Hippocampal formation (tissue), 2 donors: ENCODE measurements at regions not wholly inside any gene's neighbourhood (a gene's known extent, or its start where the extent isn't known, plus 50 kb on each side); places are given as distances from the start of the nearest gene placed in this dataset.
"Not testable (repeated sequence)": the region's sequence is repeated elsewhere in the genome, so short reads cannot be mapped to it uniquely, and the experiment has no call there.

Source experiments
- DNase-seq, 2 donors: peaks; one replicate each; lab custom pipeline; 2025; lab: John Stamatoyannopoulos, UW

DNA sequence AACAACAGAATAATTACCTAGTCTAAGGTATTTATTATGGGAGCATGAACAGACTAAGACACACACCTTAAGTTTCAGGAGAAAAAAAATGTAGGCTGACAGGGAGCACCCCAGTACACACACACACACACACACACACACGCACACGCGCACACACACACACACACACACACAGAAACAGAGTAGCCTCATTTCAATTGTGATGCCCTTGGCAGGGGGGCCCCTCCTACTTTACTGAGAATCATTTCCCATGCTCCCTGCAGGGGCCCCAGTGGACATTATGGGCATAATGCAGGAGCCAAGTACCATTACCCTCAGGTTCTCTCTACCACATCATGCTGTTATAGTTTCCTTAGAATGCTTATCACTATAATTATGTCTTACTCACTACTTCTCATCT is 104.9 kb downstream of the CDC7 start:
- no peak for DNase-seq

DNA sequence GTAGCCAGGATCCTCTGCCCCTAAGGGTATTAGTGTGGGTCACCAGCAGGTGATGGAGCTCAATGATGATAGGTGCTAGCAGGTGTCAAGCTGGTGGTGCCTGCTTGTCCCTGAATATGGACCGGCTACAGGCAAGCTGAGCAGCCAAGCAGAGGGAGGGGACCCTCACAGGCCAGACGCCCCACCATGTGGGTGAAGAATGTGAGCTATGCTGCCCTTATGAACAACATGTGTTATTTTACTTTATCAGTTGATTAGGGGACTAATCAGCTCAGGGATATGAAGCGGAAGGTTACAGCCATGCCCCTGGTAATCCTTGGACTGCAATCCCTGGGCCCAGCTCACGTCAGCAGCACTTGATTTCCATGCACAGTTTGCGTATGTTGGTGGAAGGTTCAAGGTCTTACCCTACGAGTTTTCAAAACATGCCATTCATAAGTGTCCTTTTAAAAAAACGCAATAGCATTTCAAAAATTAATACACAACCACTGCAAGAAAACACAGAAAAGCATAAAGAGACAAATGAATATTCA is 106.0 kb downstream of the CDC7 start:
- DNase-seq = no peak

DNA sequence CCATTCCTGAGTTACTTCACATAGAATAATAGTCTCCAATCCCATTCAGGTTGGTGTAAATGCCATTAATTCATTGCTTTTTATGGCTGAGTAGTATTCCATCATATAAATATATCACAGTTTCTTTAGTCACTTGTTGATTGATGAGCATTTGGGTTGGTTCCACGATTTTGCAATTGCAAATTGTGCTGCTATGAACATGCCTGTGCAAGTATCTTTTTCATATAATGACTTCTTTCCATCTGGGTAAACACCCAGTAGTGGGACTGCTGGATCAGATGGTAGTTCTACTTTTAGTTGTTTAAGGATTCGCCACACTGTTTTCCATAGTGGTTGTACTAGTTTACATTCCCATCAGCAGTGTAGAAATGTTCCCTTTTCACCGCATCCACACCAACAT is 107.0 kb downstream of the CDC7 start:
- DNase-seq = not testable (repeated sequence)

DNA sequence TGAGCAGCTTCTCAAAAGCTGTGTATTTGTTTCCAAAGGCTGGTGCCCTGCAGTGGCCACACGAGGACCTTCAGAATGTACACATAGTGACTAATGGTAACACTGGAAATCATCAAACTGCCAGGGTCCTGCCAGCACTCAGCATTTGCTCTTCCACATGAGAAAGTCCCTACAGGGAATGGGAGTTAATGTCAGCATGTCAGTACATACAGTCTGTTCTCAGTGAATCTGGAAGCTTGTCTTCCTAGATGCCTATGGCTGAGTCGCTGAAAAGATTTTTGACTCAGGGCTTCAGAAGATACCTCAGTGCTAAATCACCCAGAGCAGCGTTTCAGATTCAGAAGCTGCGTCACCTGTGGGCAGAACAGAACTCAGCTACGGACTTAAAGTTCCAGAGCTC is 108.2 kb downstream of the CDC7 start:
- no peak for DNase-seq

DNA sequence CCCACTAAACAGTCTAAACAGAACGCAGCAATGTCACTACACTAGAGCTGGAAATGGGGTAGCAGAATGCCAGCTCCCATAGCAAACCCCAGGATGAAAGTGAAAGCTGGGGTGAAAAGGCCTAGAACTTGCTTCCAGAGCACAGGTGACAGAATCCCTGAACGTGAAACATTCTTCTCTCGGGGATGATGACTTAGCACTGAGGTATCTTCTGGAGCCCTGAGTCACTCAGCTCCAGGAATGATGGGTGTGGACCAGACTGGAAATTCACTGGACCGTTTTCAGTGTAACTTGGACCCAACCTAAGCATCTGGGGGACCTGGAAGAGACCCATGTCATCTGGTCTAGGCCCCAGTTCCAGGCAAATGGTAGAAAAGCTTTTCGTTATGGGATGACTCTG is 108.9 kb downstream of the CDC7 start:
- no peak for DNase-seq

DNA sequence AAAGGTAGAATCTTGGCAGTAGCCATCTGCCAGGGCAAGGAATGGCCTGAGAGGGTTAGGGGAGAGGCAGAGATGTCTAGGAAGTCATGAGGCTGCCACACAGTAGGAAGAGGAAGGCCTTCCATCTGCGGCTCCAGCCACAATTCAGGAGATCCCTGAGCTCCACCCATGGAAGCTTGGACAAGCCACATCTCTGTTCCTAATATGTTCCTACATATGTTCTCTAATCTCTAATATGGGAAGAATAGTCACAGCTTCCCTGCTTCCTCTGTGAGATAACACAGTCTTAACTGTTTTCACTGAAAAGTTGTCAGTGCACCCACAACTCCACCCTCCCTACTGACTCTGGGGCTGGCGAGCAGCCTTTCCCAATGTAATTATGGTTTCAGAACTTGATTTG is 109.5 kb downstream of the CDC7 start:
- DNase-seq = no peak

DNA sequence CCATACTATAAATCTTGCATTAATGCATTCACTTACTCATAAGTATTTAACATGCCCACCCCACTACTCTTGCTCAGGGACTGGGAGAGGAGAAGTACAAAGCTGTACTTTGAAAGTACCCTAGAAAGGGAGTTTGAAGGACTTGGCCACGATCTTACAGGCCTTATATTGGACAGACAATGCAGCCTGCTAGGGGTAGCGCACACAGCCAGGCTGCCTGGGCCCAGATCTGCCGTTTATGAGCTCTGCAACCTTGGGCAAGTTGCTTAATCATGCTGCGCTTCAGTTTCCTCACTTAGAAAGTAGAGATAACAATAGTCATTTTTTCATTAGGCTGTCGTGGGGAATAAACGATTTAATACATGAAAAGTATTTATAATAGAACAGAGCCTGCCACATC is 110.1 kb downstream of the CDC7 start:
- DNase-seq = no peak

DNA sequence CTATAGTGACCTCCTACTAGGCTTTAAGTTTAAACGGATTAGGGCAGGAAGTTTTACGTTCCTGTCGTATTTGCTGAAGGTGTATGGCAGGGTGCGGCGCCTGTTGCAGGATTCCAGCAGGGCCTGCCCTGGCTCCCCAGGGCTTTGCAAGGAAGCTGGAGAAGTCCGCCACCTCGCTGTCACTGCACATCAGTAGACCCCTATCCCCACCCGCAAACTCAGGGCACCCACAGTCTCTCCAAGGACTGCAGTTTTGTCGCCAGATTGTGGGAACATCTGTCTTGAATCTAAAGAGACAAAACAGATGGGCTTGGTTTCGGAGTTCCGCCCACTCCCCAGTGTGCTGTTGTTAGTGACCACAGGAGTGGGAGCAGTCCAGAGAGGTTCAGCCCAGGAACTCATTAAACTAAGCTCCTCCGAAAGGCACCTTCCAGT is 110.8 kb downstream of the CDC7 start:
- no peak for DNase-seq

DNA sequence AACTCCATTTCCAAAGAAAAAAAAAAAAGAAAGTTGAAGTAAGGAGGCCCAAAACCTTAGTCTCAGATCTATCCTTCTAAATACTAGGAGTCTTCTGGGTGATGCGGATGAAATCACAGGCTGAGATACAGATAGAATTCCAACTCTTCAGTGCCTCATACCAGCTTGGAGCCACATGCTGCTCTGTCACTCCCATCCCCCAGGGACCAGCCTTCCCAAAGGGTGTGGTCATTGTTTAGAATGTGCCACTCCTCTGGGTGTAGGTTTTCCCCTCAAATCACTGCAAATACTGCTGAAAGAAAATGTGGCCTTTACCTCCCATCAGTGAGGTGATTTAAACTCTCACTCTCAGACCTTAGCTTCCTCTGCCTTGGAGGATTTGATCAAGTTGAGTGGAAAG is 112.9 kb downstream of the CDC7 start:
- DNase-seq = no peak

DNA sequence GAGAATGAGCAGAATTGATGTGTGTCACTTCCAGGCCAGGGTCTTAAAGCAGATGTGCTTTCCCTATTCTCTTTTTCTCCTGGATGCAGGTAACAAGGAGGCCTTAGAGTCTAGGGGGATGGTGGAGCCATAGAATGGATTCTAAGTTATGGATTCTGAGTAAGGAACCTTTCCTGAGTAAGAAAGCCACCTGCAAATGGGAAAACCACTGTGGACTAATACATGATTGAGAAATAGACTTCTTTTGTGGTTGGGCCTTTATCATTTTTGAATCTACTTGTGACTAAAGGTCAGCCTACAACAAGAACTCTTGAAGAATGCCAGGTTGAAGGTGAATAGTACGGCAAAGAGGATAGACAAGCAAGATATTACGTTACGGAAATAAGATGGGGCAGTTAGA is 116.1 kb downstream of the CDC7 start:
- DNase-seq = no peak

DNA sequence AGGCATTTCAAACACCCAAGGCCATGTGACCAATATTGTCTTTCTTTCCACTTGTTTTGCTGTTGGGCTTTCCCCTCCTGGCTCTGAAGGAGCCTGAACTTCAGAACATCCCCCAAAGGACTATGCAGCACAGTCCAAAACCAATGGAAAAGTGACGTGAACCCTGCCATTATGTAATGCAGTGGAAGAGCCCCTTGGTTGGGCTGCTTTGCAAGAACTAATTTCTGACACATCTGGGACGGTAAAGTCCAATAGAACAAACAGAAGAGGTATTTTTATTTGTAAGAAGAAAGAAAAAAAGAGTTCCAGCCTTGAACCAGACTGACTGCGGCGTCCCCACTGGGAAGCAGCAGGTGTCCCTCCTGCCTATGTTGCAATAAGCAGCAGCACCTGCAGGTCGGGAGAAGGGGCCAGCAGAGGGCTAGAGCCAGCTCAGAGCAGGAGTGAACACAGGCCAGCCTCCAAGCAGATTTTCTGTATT is 116.7 kb downstream of the CDC7 start:
- no peak for DNase-seq

DNA sequence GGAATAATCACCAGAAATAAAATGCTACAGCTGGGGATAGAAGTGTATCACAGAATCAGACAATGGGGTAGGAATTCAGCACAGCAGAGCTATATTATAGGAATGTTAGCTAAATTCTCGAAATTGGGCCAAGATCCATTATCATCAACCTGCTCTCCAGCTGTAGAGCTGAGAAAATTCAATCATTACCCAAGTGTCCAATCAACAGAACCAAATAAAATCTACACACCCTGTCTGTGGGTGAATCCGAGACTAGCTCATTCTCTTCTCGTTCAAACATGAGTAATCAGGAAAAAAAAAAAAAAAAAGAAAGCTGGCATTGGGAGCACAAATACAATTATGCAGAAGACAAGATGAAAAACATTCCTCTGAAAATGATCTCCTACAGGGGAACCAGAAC is 119.2 kb downstream of the CDC7 start:
- no peak for DNase-seq

DNA sequence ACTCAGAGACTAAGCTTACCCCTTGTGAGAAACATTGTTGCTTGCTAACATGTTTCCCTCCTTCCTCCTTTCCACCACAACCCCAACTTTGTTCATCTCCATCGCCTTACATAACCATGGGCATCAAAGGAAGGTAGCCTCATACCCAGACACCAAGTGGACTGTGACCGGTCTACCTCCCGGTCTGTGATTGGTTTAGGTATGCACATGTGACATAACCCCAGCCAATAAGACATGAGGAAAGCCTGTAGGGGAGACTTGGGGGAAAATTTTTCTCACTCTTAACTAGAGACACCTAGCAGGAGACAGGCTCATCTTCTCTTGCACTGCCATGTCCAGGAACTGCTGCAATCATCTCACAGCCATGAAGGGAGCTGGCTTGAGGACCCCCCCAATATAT is 120.7 kb downstream of the CDC7 start:
- DNase-seq = no peak

DNA sequence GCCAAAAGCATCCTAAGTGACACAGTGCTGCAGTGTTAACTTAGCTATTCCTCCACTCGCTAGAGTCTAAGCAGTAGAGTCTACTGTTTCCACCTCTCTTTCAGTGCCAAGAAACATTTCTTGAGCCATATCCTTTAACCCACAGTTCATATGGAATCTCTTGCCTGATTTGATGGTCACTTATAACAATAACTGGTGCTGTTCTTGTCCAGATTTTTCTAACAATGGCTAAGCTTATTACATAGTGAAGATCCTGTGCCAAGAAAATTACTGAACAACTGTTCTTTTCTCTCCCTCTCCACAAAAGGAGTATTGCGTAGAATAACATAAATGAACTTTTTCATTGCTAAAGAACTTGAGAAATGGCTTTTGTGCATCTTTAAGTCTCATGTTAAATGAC is 121.3 kb downstream of the CDC7 start:
- DNase-seq = peak in 1 of 2 donors; percentile 5

DNA sequence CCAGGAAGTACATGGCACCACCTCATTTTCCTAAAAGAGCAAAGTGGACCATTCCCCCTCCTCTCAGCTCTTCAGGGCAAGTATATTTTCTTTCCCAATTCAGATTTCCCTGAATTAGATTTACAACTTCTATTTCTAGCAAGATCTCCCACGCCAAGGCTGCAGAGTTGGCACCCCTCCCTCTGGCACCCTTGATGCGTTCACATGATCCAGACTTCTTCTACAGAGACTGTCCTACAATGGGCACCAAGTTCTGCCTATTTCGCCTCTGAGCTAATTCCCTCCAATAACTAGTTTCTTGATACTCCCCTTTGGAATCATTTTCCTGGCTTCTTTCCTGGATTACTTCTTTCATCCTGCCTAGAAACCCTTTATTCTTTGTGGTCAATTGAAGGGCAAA is 122.0 kb downstream of the CDC7 start:
- peak; percentile 34 to 72 for DNase-seq

DNA sequence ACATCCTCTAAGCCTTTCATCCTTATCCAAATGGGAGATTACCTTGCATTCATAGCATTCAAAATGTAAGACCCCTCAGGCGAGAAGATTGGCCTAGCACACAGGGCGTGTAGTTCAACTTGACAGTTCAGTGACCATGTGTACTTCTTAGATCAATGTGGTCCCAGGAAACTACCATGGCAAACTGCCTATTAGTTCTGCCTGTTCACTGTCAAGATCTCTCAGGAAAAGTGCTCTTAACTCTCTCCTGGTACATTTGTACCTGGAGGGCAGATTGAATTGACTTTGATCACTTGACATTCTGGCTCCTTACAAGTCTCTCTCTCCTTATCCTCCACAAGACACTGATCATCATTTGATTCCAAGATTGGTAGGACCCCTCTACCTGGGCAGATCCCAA is 122.4 kb downstream of the CDC7 start:
- DNase-seq = no peak

DNA sequence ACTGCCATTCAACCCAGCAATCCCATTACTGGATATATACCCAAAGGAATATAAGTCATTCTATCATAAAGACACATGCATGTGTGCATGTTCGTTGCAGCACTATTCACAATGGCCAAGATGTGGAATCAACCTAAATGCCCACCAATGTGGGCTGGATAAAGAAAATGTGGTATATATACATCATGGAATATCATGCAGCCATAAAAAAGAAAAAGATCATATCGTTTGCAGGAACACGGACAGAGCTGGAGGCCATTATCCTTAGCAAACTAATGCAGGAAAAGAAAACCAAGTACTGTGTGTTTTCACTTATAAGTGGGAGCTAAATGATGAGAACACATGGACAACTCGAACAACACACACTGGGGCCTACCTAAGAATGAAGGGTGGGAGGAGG is 123.7 kb downstream of the CDC7 start:
- DNase-seq = no peak
